Endodermal cell (in vitro differentiated cells): ENCODE measurements at regions not wholly inside any gene's neighbourhood (a gene's known extent, or its start where the extent isn't known, plus 50 kb on each side); places are given as distances from the start of the nearest gene placed in this dataset.

Source experiments
- DNase-seq: peaks from one replicate; pipeline ENCODE4 v3.0.0-alpha.2; 2017
- H3K27ac ChIP-seq: 2 replicates; pipeline ENCODE4 v1.5.1; 2013; ENCODE audit warnings: mild to moderate bottlenecking, low read depth, low read length, moderate library complexity
- H3K27me3 ChIP-seq: 2 replicates; pipeline ENCODE4 v1.6.1; 2013; ENCODE audit warnings: mild to moderate bottlenecking, low read length, moderate library complexity; ENCODE audit not compliant: insufficient read depth, control insufficient read depth, poor library complexity, severe bottlenecking
- H3K36me3 ChIP-seq: 2 replicates; pipeline ENCODE4 v1.7.0; 2013; ENCODE audit warnings: mild to moderate bottlenecking, low read length, moderate library complexity; ENCODE audit not compliant: control insufficient read depth, insufficient read depth
- H3K4me1 ChIP-seq: one replicate; pipeline ENCODE4 v1.7.0; 2013; ENCODE audit warnings: low read length; ENCODE audit not compliant: control insufficient read depth, insufficient read depth
- H3K4me3 ChIP-seq: 2 replicates; pipeline ENCODE4 v1.5.1; 2013; ENCODE audit warnings: mild to moderate bottlenecking, low read length, moderate library complexity
- H3K9ac ChIP-seq: 2 replicates; pipeline ENCODE4 v1.6.1; 2013; ENCODE audit warnings: mild to moderate bottlenecking, low read length, moderate library complexity; ENCODE audit not compliant: poor library complexity, severe bottlenecking; ENCODE audit errors: extremely low read depth
- H3K9me3 ChIP-seq: 2 replicates; pipeline ENCODE4 v1.6.1; 2013; ENCODE audit warnings: mild to moderate bottlenecking, low read length, moderate library complexity; ENCODE audit not compliant: control insufficient read depth
- H3K27ac Mint-ChIP-seq: 2 replicates; pipeline ENCODE4 v1.8.0; 2020; ENCODE audit warnings: mixed read lengths
- H3K27me3 Mint-ChIP-seq: 2 replicates; pipeline ENCODE4 v1.8.0; 2021; ENCODE audit warnings: mild to moderate bottlenecking, mixed read lengths; ENCODE audit not compliant: insufficient read depth
- H3K36me3 Mint-ChIP-seq: 2 replicates; pipeline ENCODE4 v1.8.0; 2020; ENCODE audit warnings: low read depth, mixed read lengths
- H3K4me1 Mint-ChIP-seq: 2 replicates; pipeline ENCODE4 v1.8.0; 2020; ENCODE audit warnings: mixed read lengths
- H3K4me3 Mint-ChIP-seq: 2 replicates; pipeline ENCODE4 v1.8.0; 2020; ENCODE audit warnings: mild to moderate bottlenecking, moderate library complexity, mixed read lengths
- H3K9me3 Mint-ChIP-seq: 2 replicates; pipeline ENCODE4 v1.8.0; 2020; ENCODE audit warnings: mild to moderate bottlenecking, mixed read lengths
- CTCF ChIP-seq: fragments of 200-600 bp; sonication (generic); conservative IDR thresholded peaks from 2 replicates; pipeline ENCODE4 v1.5.0; 2021; ENCODE audit warnings: antibody characterized with exemption, mild to moderate bottlenecking
- WGBS, 2 experiments: methylation state at CpG; one replicate each; pipeline versions ENCODE4 v1.1.5 to v1.1.7; 2013; ENCODE audit warnings: missing lambda C conversion rate in 2 of 2, mixed read lengths in 1 of 2; ENCODE audit not compliant: insufficient coverage in 1 of 2, insufficient read length in 1 of 2; 5-methylcytosine and 5-hydroxymethylcytosine counted together

GRCh38 chr2:54065411-54065810 lies 50.0 kb upstream of the ACYP2 start:
- H3K27ac Mint-ChIP-seq = no peak overlapping the region
- Histone ChIP-seq H3K36me3 (no peaks in the 10 kb centered on the region), H3K27ac (no peak overlapping the region), H3K9ac (no peak overlapping the region), H3K27me3 (no peaks in the 10 kb centered on the region), H3K4me3 (no peak overlapping the region), H3K4me1 (no peaks in the 10 kb centered on the region), H3K9me3 (no peaks in the 10 kb centered on the region)
- no peak overlapping the region for H3K4me3 Mint-ChIP-seq
- 100% methylated on average over 2 of the region's 2 CpGs for WGBS, 2 experiments
- no peaks in the 10 kb centered on the region for H3K9me3 Mint-ChIP-seq
- H3K27me3 Mint-ChIP-seq = no peaks in the 10 kb centered on the region
- no peaks in the 10 kb centered on the region for H3K4me1 Mint-ChIP-seq
- H3K36me3 Mint-ChIP-seq = no peaks in the 10 kb centered on the region
- no peak for TF ChIP-seq CTCF
- DNase-seq = no peak

- Mint-ChIP-seq H3K4me1 (no peaks in the 10 kb centered on the region), H3K4me3 (no peak overlapping the region), H3K36me3 (peaks cover 5% of the 10 kb centered on the region), H3K9me3 (peaks cover 11% of the 10 kb centered on the region), H3K27ac (no peak overlapping the region), H3K27me3 (no peaks in the 10 kb centered on the region)
- WGBS, 2 experiments = 87 to 92% methylated on average over 2 to 3 of the region's 3 CpGs
- H3K27ac ChIP-seq = no peak overlapping the region
- no peak overlapping the region for H3K9ac ChIP-seq
- TF ChIP-seq CTCF = no peak
- H3K4me1 ChIP-seq = no peaks in the 10 kb centered on the region
- H3K36me3 ChIP-seq = no peaks in the 10 kb centered on the region
- H3K4me3 ChIP-seq = no peak overlapping the region
- H3K27me3 ChIP-seq = no peaks in the 10 kb centered on the region
- peaks cover 10% of the 10 kb centered on the region for H3K9me3 ChIP-seq
- no peak for DNase-seq
Measured at GRCh38 chr2:54063967-54064535, 51.4 kb upstream of the ACYP2 start.

GRCh38 chr2:54062401-54062800 lies 53.0 kb upstream of the ACYP2 start:
- no peaks in the 10 kb centered on the region for H3K27me3 ChIP-seq
- H3K9me3 Mint-ChIP-seq = peaks cover 25% of the 10 kb centered on the region
- 96 to 100% methylated on average over 1 of the region's 1 CpG for WGBS, 2 experiments

More at GRCh38 chr2:54062401-54062800, 53.0 kb upstream of the ACYP2 start:
- no peak for DNase-seq
- Mint-ChIP-seq H3K4me1 (no peaks in the 10 kb centered on the region), H3K4me3 (no peak overlapping the region), H3K27me3 (no peaks in the 10 kb centered on the region), H3K36me3 (peaks cover 12% of the 10 kb centered on the region), H3K27ac (no peak overlapping the region)
- Histone ChIP-seq H3K36me3 (no peaks in the 10 kb centered on the region), H3K27ac (no peak overlapping the region), H3K9me3 (peaks cover 25% of the 10 kb centered on the region), H3K4me1 (no peaks in the 10 kb centered on the region), H3K4me3 (no peak overlapping the region), H3K9ac (no peak overlapping the region)
- no peak for TF ChIP-seq CTCF
